HL-60/S4 (cell line): ENCODE measurements at regions not wholly inside any gene's neighbourhood (a gene's known extent, or its start where the extent isn't known, plus 50 kb on each side); places are given as distances from the start of the nearest gene placed in this dataset.

Source experiments
- in situ Hi-C: fragments of 300-500 bp; cut with MboI; formaldehyde crosslinking; loops from 2 replicates; pipeline ENCODE4 v1.14.3; 2022; ENCODE audit warnings: low sequenced_read_pairs

DNA sequence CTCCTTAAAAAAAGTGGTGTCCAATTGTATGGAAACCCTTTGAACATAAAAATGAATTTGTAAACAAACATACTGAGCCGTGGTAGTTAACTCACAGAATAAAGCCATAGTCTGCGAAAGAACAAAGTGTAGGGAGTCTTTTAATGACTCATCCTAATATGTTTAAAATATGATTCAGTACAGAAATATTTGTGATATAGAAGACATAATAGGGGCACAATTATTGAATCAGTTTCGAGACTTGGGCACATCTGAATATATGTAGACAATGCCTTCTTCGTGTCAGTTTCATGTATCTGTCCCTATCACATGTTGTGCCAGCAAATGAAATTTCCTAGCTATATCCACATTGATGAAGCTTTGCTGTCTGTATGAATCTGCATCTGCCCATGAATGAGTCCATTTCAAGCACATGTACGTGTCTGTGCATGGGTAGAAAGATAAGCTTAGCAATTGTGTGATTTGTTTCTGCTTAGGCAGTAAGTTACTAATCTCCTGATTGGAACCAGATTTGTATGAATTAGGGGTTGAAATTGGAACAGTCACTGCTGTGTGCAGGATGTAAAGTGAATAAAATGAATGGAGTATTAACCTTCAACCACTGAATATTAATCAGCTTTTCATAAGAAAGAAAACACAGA is 112.5 kb upstream of the SOX9 start:
- in situ Hi-C loops: no loop called here

GRCh38 chr17:72011561-72011960 is 109.3 kb upstream of the SOX9 start:
- in situ Hi-C loops: no loop called here

- in situ Hi-C loops: no loop called here
These were observed 99.3 kb upstream of the SOX9 start for GRCh38 chr17:72021417-72022041.

DNA sequence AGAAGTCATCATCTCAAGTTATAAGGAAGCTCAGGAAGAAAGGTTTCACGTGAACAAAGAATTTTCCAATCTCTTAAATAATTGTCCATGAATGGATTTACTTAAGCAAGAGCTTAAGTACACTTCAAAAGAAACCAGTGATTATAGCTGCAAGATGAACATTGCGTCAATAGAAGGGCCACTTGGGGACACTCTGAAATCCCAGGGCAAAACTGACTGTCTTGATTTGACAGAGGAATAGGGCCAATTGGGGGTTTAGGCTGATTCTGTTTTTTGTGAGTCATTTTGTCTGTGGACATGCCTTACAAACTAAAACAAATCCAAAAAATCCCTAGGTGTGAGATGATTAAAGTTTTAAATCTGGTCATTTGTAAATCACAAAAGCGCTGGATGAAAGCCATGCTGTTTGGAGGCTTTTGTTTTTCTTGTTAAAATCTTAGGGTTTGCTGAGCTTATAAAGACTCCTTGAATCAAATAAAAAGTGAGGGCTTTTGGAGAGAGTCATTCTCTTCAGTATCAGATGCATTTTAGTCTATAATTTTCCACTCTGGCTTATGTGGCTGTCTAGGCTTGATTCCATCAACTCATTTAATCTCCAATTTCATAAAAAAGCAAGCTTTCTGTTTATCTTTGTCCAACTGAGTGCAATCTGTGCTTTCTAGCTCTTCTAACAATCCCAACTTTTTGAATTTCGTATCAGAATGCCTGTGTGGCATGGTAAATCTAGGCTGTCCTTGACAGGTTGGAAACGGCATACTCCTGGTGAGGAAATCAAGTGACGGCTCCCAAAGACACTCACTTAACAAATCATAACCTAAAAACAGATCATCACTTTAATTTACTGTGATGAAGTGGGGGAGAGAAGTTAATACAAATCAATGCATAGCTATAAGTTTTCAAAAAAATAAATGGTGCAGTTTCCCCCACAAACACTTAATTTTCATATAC is 98.2 kb upstream of the SOX9 start:
- in situ Hi-C loops: no loop called here

DNA sequence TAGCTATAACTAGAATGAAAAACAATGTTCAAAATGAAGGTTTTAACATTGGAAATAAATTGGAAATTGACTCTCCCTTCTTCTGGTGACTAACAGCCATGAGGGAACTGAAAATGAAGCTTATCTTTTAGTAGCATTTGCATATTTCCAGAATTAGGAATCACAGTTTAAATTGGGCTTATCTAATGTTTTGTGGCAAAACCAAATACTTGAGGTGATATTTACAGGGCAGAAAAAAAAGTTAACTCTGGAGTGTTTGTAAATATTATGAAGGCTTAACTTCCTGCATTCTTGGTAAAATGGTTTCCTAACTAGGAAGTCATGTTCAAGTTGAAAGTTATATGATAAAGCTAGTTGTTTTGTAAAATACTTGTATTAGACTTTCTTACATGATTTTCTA is 96.4 kb upstream of the SOX9 start:
- in situ Hi-C loops: no loop called here

DNA sequence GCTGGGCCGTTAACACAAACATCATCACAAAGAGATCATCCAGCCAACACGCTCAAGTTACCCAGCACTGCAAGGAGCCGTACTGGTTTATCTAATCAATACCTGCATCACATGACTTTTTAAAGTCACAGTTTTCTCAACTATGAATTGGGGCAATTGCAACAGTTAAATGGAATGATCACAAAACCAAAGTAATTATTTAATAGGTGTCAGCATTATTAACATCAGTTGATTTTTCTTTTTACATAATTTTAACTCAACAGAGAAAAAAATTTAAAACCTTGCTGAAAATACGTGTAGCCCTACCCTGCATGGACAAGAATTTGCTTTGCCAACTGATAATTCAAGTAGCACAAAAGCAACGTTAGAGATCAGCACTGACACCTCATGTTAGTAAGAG is 95.7 kb upstream of the SOX9 start:
- in situ Hi-C loops: no loop called here

- in situ Hi-C loops: no loop called here
These were observed 90.5 kb upstream of the SOX9 start for GRCh38 chr17:72030067-72030899.

DNA sequence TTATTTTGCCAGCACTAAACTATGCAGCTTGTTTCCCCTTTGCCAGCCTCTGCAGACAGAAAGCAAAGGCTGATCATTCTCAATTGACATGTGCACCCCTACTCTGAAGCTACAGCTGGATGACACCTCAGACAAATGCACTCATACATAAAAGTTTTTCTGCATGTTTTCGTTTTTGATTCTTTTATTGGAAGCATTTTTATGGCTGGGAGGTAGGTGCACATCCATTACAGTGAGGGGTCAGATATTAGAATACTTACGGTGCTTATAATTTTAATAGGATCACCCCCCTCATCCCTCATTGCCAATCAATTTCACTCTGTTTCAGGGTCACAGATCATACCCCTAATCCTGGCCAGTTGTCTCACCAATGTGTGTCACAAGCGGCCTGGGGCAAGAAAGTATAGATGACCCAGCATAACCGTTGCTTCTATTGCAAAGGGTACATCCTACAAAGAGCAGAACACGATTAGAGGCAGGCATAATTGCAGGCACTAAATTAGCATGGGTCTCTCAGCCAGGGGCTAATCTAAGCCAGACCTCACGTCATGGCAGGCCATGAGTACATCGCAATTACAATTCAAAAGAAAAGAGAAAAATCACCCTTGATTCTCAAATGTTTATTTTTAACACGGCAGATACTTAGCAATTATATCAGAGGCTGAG is 89.5 kb upstream of the SOX9 start:
- in situ Hi-C loops: no loop called here

DNA sequence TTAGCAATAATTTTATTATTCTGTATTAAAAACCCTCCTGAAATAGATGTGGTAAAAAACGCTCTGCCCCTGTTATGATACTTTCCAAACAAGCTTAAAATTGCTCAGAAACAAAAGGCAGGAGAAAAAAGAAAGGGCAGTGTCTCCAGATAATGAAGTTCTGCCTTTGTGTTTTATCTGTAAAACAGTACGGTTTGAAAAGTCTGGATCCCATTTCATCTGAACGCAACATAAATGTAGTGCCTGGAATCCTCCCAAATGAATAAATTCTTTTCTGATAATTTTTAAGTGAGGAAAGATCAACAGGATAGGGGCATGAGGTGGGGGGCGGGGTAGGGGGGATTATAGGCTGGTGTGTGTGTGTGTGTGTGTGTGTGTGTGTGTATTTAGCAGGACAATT is 87.5 kb upstream of the SOX9 start:
- in situ Hi-C loops: no loop called here

DNA sequence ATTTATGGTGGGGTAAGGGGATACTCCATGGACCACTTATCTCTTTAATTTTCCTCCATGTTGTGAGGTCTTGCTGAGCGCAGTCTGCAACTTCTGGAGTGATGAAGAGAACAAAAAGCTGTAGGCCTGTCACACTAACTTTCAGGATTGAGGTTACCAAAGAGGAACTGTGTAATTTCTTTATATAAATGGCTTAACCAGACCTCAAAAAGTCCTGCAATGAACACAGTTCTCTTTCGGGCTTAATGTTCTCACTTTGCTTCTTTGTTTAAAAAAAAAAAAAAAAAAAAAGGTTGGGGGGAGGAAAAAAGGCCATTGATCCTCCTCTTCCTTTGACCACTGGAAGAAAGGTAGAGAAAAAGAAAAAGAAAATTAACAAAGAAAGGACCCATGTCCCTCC is 86.8 kb upstream of the SOX9 start:
- in situ Hi-C loops: no loop called here

GRCh38 chr17:72038427-72038826 is 82.4 kb upstream of the SOX9 start:
- in situ Hi-C loops: no loop called here

- in situ Hi-C loops: no loop called here
These were observed 81.3 kb upstream of the SOX9 start for GRCh38 chr17:72039490-72039889.

DNA sequence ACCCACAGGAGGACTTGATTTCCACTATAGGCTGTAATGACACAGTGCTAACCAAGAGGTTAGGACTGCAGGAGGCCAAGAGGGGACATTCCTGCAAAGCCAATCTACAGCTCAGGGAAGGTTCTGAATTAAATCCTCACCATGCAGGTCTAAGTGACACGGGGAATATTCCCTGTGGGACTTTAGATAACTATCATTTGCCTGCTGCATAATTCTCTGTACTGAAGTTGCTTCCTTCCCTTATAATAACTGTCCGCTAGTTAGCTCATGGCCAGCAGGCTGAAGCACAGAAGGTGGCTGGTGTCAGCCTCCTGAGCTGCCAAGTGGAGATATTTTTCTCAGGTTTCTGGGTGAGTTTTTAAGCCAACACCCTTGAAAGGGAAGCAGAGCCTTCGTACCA is 74.6 kb upstream of the SOX9 start:
- in situ Hi-C loops: no loop called here

- in situ Hi-C loops: no loop called here
These were observed 73.9 kb upstream of the SOX9 start for GRCh38 chr17:72046643-72047612.

GRCh38 chr17:72049914-72050313 is 70.9 kb upstream of the SOX9 start:
- in situ Hi-C loops: no loop called here

DNA sequence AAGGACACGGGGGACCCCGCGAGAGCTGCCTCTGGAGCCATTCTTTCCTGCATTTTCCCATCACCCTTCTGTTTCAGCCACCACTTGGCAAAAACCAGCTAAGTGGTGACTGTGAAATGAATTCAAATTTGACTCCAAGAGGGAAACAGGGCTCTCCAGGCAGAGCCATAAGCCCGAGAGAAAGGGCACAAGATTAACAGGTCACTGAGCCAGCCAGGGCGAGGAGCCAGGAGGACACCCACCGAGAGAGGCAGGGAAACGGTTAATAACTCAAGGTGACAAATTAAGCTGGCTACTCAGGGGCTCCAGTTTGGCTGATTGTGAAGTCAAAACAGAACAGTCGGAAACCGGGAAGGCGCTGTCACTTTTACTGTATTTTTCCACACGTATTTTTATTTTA is 67.8 kb upstream of the SOX9 start:
- in situ Hi-C loops: no loop called here

GRCh38 chr17:72053449-72053848 is 67.4 kb upstream of the SOX9 start:
- in situ Hi-C loops: no loop called here

DNA sequence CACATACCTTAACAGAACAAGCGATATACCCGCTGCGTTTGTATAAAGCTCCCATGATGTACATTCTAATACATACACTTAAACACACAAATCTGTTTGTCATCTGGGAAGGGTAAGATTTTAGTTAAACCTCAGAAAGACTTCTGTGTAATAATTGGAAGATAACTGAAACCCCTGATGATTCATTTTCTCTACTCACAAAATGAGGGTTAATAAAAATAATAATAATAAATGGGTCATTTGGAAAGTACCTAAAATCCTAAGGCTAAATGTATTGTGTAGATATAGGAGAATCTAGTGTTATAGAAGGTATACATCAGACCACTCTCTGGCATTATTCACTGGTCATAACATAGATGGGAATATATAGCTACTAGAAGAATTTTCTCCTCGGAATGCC is 64.7 kb upstream of the SOX9 start:
- in situ Hi-C loops: no loop called here

DNA sequence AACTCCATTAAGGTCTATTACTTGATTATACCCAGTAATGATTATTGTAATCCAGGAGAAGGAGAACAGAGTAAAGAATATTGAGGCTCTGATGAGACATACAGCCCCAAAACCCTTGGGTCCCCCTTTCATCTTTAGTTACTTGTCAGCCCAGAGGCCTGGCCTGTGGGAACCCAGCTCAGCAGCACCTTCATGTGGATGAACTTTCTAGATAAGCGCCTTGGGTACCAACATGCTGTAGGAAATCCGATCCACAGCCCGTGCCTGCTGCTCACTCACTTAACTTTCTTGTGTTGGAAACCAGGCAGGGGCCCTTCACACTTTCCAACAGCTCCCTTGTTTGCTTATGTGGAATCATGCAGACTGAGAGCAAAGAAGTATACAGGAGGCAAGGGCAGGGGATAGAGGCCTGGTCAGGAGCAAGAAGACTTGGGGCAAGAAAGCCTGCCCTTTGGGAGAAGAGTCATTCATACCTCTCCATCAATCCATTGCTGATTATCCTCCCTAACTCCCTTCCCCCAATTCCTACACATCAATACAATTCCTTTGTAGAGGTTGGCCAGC is 64.0 kb upstream of the SOX9 start:
- in situ Hi-C loops: no loop called here
